ENCODE measurements at regions not wholly inside any gene's neighbourhood (a gene's known extent, or its start where the extent isn't known, plus 50 kb on each side); places are given as distances from the start of the nearest gene placed in this dataset.

DNA sequence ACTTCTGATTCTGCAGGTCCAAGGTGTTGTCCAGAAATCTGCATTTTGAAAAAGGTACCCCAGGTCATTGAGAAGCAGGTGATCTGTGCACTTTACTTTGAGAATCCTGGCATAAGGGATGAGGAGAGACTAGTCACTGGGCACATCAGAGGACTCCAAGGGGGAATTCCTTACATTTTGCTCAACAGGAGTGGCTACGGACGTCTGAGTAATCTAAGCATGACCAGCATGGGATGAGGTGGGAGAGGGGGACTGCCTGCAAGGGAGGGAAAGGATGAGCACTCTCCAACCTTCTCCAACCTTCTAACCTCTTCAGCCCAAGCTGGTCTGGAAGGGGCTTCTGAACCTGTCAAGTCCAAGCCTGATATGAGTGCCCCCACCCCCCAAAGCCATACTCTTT is 55.5 kb downstream of the MARCHF4 start:
- peaks cover 60% of the 10 kb centered on the region for H3K79me2 ChIP-seq (ENCODE audit: insufficient read depth)
- TF ChIP-seq, protein P1, sequence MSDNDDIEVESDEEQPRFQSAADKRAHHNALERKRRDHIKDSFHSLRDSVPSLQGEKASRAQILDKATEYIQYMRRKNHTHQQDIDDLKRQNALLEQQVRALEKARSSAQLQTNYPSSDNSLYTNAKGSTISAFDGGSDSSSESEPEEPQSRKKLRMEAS (IDR thresholded peaks at IDR 0.05; ENCODE audit: low read depth) = peak; percentile 52; the same call in 1 of the 2 replicates
- no peak for TF ChIP-seq MEF2A (IDR thresholded peaks at IDR 0.05; ENCODE audit: borderline replicate concordance, low read depth)
- TF ChIP-seq, protein P2, sequence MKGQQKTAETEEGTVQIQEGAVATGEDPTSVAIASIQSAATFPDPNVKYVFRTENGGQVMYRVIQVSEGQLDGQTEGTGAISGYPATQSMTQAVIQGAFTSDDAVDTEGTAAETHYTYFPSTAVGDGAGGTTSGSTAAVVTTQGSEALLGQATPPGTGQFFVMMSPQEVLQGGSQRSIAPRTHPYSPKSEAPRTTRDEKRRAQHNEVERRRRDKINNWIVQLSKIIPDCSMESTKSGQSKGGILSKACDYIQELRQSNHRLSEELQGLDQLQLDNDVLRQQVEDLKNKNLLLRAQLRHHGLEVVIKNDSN (IDR thresholded peaks at IDR 0.05; ENCODE audit: borderline replicate concordance, low read depth) = no peak
- TF ChIP-seq RCOR1 (IDR thresholded peaks at IDR 0.05; ENCODE audit: low read length) = no peak
- TF ChIP-seq, protein P3, sequence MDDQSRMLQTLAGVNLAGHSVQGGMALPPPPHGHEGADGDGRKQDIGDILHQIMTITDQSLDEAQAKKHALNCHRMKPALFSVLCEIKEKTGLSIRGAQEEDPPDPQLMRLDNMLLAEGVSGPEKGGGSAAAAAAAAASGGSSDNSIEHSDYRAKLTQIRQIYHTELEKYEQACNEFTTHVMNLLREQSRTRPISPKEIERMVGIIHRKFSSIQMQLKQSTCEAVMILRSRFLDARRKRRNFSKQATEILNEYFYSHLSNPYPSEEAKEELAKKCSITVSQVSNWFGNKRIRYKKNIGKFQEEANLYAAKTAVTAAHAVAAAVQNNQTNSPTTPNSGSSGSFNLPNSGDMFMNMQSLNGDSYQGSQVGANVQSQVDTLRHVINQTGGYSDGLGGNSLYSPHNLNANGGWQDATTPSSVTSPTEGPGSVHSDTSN (IDR thresholded peaks at IDR 0.05) = 0 out of 2 replicates have a peak, but pooled peaks have one; percentile 6
- TF ChIP-seq RXRA (IDR thresholded peaks at IDR 0.05; ENCODE audit: borderline replicate concordance, low read depth) = no peak
- TF ChIP-seq SIN3A (IDR thresholded peaks at IDR 0.05; ENCODE audit: borderline replicate concordance, low read depth, low read length) = no peak
- TF ChIP-seq POLR2AphosphoS5 (IDR thresholded peaks at IDR 0.05; ENCODE audit: low read depth, low read length) = no peak
- TF ChIP-seq EP300 (IDR thresholded peaks at IDR 0.05; ENCODE audit: borderline replicate concordance in 1 of 2, low read depth in 1 of 2, low read length in 1 of 2) = peak in 1 of 2 experiments; percentile 50; a peak in 1 of 4 replicates
- TF ChIP-seq, protein P4, sequence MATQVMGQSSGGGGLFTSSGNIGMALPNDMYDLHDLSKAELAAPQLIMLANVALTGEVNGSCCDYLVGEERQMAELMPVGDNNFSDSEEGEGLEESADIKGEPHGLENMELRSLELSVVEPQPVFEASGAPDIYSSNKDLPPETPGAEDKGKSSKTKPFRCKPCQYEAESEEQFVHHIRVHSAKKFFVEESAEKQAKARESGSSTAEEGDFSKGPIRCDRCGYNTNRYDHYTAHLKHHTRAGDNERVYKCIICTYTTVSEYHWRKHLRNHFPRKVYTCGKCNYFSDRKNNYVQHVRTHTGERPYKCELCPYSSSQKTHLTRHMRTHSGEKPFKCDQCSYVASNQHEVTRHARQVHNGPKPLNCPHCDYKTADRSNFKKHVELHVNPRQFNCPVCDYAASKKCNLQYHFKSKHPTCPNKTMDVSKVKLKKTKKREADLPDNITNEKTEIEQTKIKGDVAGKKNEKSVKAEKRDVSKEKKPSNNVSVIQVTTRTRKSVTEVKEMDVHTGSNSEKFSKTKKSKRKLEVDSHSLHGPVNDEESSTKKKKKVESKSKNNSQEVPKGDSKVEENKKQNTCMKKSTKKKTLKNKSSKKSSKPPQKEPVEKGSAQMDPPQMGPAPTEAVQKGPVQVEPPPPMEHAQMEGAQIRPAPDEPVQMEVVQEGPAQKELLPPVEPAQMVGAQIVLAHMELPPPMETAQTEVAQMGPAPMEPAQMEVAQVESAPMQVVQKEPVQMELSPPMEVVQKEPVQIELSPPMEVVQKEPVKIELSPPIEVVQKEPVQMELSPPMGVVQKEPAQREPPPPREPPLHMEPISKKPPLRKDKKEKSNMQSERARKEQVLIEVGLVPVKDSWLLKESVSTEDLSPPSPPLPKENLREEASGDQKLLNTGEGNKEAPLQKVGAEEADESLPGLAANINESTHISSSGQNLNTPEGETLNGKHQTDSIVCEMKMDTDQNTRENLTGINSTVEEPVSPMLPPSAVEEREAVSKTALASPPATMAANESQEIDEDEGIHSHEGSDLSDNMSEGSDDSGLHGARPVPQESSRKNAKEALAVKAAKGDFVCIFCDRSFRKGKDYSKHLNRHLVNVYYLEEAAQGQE (IDR thresholded peaks at IDR 0.05; ENCODE audit: low read depth, low read length) = no peak
- TF ChIP-seq CHD2 (IDR thresholded peaks at IDR 0.05; ENCODE audit: low read length, partially characterized antibody) = no peak
- TF ChIP-seq TEAD4 (IDR thresholded peaks at IDR 0.05; ENCODE audit: borderline replicate concordance, insufficient read depth) = 0 out of 2 replicates have a peak, but pooled peaks have one; percentile 13
- TF ChIP-seq, protein P5, sequence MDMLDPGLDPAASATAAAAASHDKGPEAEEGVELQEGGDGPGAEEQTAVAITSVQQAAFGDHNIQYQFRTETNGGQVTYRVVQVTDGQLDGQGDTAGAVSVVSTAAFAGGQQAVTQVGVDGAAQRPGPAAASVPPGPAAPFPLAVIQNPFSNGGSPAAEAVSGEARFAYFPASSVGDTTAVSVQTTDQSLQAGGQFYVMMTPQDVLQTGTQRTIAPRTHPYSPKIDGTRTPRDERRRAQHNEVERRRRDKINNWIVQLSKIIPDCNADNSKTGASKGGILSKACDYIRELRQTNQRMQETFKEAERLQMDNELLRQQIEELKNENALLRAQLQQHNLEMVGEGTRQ (IDR thresholded peaks at IDR 0.05; ENCODE audit: borderline replicate concordance, low read depth, low read length) = no peak
- no peak for TF ChIP-seq GATA2 (CRISPR knock-in tag; IDR thresholded peaks at IDR 0.05)
- no peak for TF ChIP-seq SMC3 (IDR thresholded peaks at IDR 0.05; ENCODE audit: low read depth, low read length)
- no peak for TF ChIP-seq NFIC (IDR thresholded peaks at IDR 0.05; ENCODE audit: borderline replicate concordance)
- no peak for TF ChIP-seq RAD21 (IDR thresholded peaks at IDR 0.05; ENCODE audit: low read length)
- TF ChIP-seq, protein P6, sequence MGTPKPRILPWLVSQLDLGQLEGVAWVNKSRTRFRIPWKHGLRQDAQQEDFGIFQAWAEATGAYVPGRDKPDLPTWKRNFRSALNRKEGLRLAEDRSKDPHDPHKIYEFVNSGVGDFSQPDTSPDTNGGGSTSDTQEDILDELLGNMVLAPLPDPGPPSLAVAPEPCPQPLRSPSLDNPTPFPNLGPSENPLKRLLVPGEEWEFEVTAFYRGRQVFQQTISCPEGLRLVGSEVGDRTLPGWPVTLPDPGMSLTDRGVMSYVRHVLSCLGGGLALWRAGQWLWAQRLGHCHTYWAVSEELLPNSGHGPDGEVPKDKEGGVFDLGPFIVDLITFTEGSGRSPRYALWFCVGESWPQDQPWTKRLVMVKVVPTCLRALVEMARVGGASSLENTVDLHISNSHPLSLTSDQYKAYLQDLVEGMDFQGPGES (IDR thresholded peaks at IDR 0.05; ENCODE audit: low read depth, low read length) = no peak
- no peak for TF ChIP-seq TAF1 (IDR thresholded peaks at IDR 0.05; ENCODE audit: borderline replicate concordance, low read depth, low read length)
- TF ChIP-seq NRF1 (IDR thresholded peaks at IDR 0.05; ENCODE audit: low read depth, low read length) = no peak
- no peak for TF ChIP-seq FOXM1 (IDR thresholded peaks at IDR 0.05; ENCODE audit: low read depth)
- TF ChIP-seq JUND (IDR thresholded peaks at IDR 0.05) = peak; percentile 38; the same call in 1 of the 2 replicates
- TF ChIP-seq EZH2phosphoT487 (IDR thresholded peaks at IDR 0.05; ENCODE audit: borderline replicate concordance, low read depth) = no peak
- TF ChIP-seq, protein P7, sequence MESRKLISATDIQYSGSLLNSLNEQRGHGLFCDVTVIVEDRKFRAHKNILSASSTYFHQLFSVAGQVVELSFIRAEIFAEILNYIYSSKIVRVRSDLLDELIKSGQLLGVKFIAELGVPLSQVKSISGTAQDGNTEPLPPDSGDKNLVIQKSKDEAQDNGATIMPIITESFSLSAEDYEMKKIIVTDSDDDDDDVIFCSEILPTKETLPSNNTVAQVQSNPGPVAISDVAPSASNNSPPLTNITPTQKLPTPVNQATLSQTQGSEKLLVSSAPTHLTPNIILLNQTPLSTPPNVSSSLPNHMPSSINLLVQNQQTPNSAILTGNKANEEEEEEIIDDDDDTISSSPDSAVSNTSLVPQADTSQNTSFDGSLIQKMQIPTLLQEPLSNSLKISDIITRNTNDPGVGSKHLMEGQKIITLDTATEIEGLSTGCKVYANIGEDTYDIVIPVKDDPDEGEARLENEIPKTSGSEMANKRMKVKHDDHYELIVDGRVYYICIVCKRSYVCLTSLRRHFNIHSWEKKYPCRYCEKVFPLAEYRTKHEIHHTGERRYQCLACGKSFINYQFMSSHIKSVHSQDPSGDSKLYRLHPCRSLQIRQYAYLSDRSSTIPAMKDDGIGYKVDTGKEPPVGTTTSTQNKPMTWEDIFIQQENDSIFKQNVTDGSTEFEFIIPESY (IDR thresholded peaks at IDR 0.05; ENCODE audit: borderline replicate concordance, low read depth) = no peak

More for the DNA sequence above, 55.5 kb downstream of the MARCHF4 start:
- no peak for DNase-seq
- no peaks in the 10 kb centered on the region for H4K20me1 ChIP-seq (ENCODE audit: insufficient read depth)
- ChIA-PET CTCF (no interaction called here), POLR2A (no interaction called here)
- no peaks in the 10 kb centered on the region for H3K27me3 ChIP-seq (ENCODE audit: insufficient read depth)
- H3K4me2 ChIP-seq = peak overlapping the region; percentile 69; the same call in 1 of the 2 replicates
- H3K9me2 ChIP-seq = no peaks in the 10 kb centered on the region
- WGBS (ENCODE audit: low lambda C conversion rate) = 0% methylated on average over 1 of the region's 2 CpGs
- peak overlapping the region; percentile 7 to 93; a peak in 3 of 4 replicates for H3K27ac ChIP-seq (ENCODE audit: low read depth in 2 of 2, low read length in 1 of 2)
- H3K36me3 ChIP-seq (replicated peaks in 1 of 2; ENCODE audit: control insufficient read depth in 1 of 2, insufficient read depth in 2 of 2, low read length in 1 of 2) = peaks cover 0 to 5% of the 10 kb centered on the region in 2 experiments
- H3F3A ChIP-seq (replicated peaks; ENCODE audit: insufficient read depth) = peaks cover 28% of the 10 kb centered on the region
- H2AFZ ChIP-seq (ENCODE audit: low read depth) = no peak overlapping the region
- H3K4me1 ChIP-seq (ENCODE audit: control insufficient read depth in 1 of 2, insufficient read depth in 2 of 2, low read depth in 1 of 2, low read length in 1 of 2) = peaks cover 8 to 29% of the 10 kb centered on the region in 2 experiments
- H3K9ac ChIP-seq = peak overlapping the region; percentile 73
- no peaks in the 10 kb centered on the region for H3K9me3 ChIP-seq
- no peak overlapping the region for H3K4me3 ChIP-seq (ENCODE audit: low read depth in 2 of 2, low read length in 1 of 2)

All from SK-N-SH (cell line).